K562 (cell line): ENCODE measurements at regions not wholly inside any gene's neighbourhood (a gene's known extent, or its start where the extent isn't known, plus 50 kb on each side); places are given as distances from the start of the nearest gene placed in this dataset.

Experiments used
- ATAC-seq: fragments of 200-7000 bp; cut with Tn5 transposase; 3 replicates; pipeline ENCODE4 v1.9.1; 2020; ENCODE audit warnings: moderate library complexity
- BruUV-seq: library from RNA; stranded (reverse); fragments of 400-500 nt; replicated peaks from 2 replicates; lab custom pipeline; 2021; lab: Mats Ljungman, UMichigan
- CTCF ChIA-PET: fragments of 300-600 bp; formaldehyde crosslinking; extraction: SDS; loops from one replicate; lab custom pipeline; 2021; ENCODE audit warnings: low intra/inter-chr PET ratio; lab: Yijun Ruan, JAX
- POLR2A ChIA-PET: fragments of 300-600, 350-650 bp; sonication (Branson Sonifier 250); formaldehyde crosslinking; extraction: SDS; loops from one replicate; lab custom pipeline; 2021; ENCODE audit warnings: antibody characterized with exemption, inconsistent platforms; lab: Yijun Ruan, JAX
- DNase-seq, 4 experiments: peaks; one replicate each; pipeline versions ENCODE4 v3.0.0 to v3.0.0-alpha.2; 2011 to 2018; ENCODE audit warnings: low spot score in 3 of 4, mixed read lengths in 3 of 4; ENCODE audit errors: extremely low read depth in 1 of 4
- FAIRE-seq: peaks from 2 replicates; lab custom pipeline; 2011; peaks lifted over from hg19 to GRCh38; lab: Jason Lieb, UNC
- H2AFZ ChIP-seq: 2 replicates; pipeline ENCODE4 v1.6.0; 2011; ENCODE audit warnings: low read depth, low read length, control low read depth, inconsistent platforms
- H3K27ac ChIP-seq: fragments of 200-600 bp; 3 replicates; pipeline ENCODE4 v1.8.0; 2011; ENCODE audit warnings: low read depth, mild to moderate bottlenecking, control low read depth, inconsistent platforms, low read length, moderate library complexity, mixed read lengths; ENCODE audit errors: extremely low read depth
- H3K27me3 ChIP-seq, 2 experiments: fragments of 300-600 bp in 1 of 2; 2 replicates in 1 of 2; 3 replicates in 1 of 2; pipeline versions ENCODE4 v1.6.0 to v1.8.0; 2011; ENCODE audit warnings: inconsistent platforms in 2 of 2, low read length in 2 of 2, mild to moderate bottlenecking in 1 of 2, mixed read lengths in 1 of 2, moderate library complexity in 1 of 2; ENCODE audit not compliant: control insufficient read depth in 2 of 2, insufficient read depth in 2 of 2
- H3K36me3 ChIP-seq: fragments of 300-600 bp; 3 replicates; pipeline ENCODE4 v1.8.0; 2011; ENCODE audit warnings: mild to moderate bottlenecking, low read length, inconsistent platforms; ENCODE audit not compliant: control insufficient read depth, insufficient read depth
- H3K4me1 ChIP-seq, 2 experiments: fragments of 200-600 bp in 1 of 2; replicated peaks in 1 of 2; 2 replicates in 1 of 2; 3 replicates in 1 of 2; pipeline versions ENCODE4 v1.5.1 to v1.8.0; 2011; ENCODE audit warnings: inconsistent platforms in 2 of 2, low read length in 2 of 2, mild to moderate bottlenecking in 1 of 2, mixed read lengths in 1 of 2, moderate library complexity in 1 of 2; ENCODE audit not compliant: control insufficient read depth in 2 of 2, insufficient read depth in 2 of 2
- H3K4me2 ChIP-seq: 2 replicates; pipeline ENCODE4 v1.6.1; 2011; ENCODE audit warnings: low read length, control low read depth, inconsistent platforms, mixed read lengths; ENCODE audit not compliant: insufficient read depth
- H3K4me3 ChIP-seq: fragments of 200-600 bp; sonication (generic), shearing (Covaris generic); 2 replicates; pipeline ENCODE4 v1.5.1; 2016; ENCODE audit warnings: control low read depth, inconsistent platforms
- H3K79me2 ChIP-seq: fragments of 200-600 bp; 3 replicates; pipeline ENCODE4 v1.8.0; 2011; ENCODE audit warnings: low read length, inconsistent platforms; ENCODE audit not compliant: control insufficient read depth, insufficient read depth
- H3K9ac ChIP-seq, 2 experiments: 2 replicates each; pipeline versions ENCODE4 v1.6.0 to v1.6.1; 2011; ENCODE audit warnings: low read depth in 2 of 2, low read length in 2 of 2, control low read depth in 1 of 2, inconsistent platforms in 1 of 2, mild to moderate bottlenecking in 1 of 2, mixed read lengths in 1 of 2; ENCODE audit not compliant: insufficient read depth in 1 of 2
- H3K9me1 ChIP-seq: one replicate; pipeline ENCODE4 v1.6.0; 2011; ENCODE audit warnings: inconsistent platforms, mild to moderate bottlenecking, low read length, moderate library complexity; ENCODE audit not compliant: control insufficient read depth, insufficient read depth
- H3K9me3 ChIP-seq: replicated peaks from 2 replicates; pipeline ENCODE4 v1.5.1; 2011; ENCODE audit warnings: low read depth, low read length, inconsistent platforms; ENCODE audit not compliant: control insufficient read depth, insufficient read depth
- H4K20me1 ChIP-seq: replicated peaks from 2 replicates; pipeline ENCODE4 v1.6.1; 2011; ENCODE audit warnings: low read length, inconsistent platforms, mixed read lengths; ENCODE audit not compliant: control insufficient read depth, insufficient read depth
- MAFK ChIP-seq: IDR thresholded peaks from 2 replicates; pipeline ENCODE4 v1.6.1; 2011; ENCODE audit warnings: low read length, improper control_type of control experiment
- NEUROD1 ChIP-seq: fragments of 150-350 bp; IDR thresholded peaks from 2 replicates; pipeline ENCODE4 v1.6.1; 2014; ENCODE audit warnings: borderline replicate concordance, low read length, low read depth; ENCODE audit not compliant: partially characterized antibody
- STAT5A ChIP-seq: IDR thresholded peaks from 2 replicates; pipeline ENCODE4 v1.6.1; 2012; ENCODE audit warnings: low read length, inconsistent platforms, borderline replicate concordance
- TAF15 ChIP-seq: fragments of 200-400 bp; formaldehyde crosslinking; IDR thresholded peaks from 2 replicates; pipeline ENCODE4 v1.6.1; 2017; ENCODE audit warnings: mild to moderate bottlenecking, low read depth, low read length, moderate library complexity
- TEAD4 ChIP-seq, 2 experiments: sonication (generic) in 1 of 2; formaldehyde crosslinking in 1 of 2; IDR thresholded peaks; 2 replicates each; pipeline versions ENCODE4 v1.6.1 to v1.8.0; 2012 to 2022; ENCODE audit warnings: borderline replicate concordance in 1 of 2, inconsistent platforms in 1 of 2, low read length in 1 of 2, mild to moderate bottlenecking in 1 of 2, missing genetic modification reagents in 1 of 2
- USF1 ChIP-seq: sonication (generic); formaldehyde crosslinking; IDR thresholded peaks from 2 replicates; pipeline ENCODE4 v1.9.0; 2022; ENCODE audit warnings: mild to moderate bottlenecking, missing genetic modification reagents
- YY1 ChIP-seq, 3 experiments: IDR thresholded peaks; 2 replicates each; pipeline ENCODE4 v1.6.1; 2011; ENCODE audit warnings: low read length in 2 of 3, mild to moderate bottlenecking in 2 of 3, moderate library complexity in 2 of 3, borderline replicate concordance in 1 of 3, control low read depth in 1 of 3, low read depth in 1 of 3; ENCODE audit not compliant: insufficient read depth in 3 of 3, insufficient replicate concordance in 2 of 3, control insufficient read depth in 1 of 3, insufficient read length in 1 of 3; ENCODE audit errors: extremely low read depth in 1 of 3
- ZBTB5 ChIP-seq: fragments of 450-650 bp; IDR thresholded peaks from 2 replicates; pipeline ENCODE4 v1.6.1; 2017; ENCODE audit warnings: antibody characterized with exemption
- ZNF197 ChIP-seq: fragments of 200-800 bp; sonication (Bioruptor generic); IDR thresholded peaks from 2 replicates; pipeline ENCODE4 v1.6.1; 2016; ENCODE audit warnings: low read depth, missing genetic modification characterization, missing compliant biosample characterization
- ZNF224 ChIP-seq: sonication (generic); formaldehyde crosslinking; IDR thresholded peaks from 2 replicates; pipeline ENCODE4 v1.8.0; 2022; ENCODE audit warnings: mild to moderate bottlenecking, missing genetic modification reagents
- ZNF24 ChIP-seq: fragments of 450-650 bp; IDR thresholded peaks from 2 replicates; pipeline ENCODE4 v1.6.1; 2016
- WGBS: fragments of 100-300 bp; shearing (Covaris generic); methylation state at CpG from one replicate; pipeline ENCODE4 v1.1.6; 2016; ENCODE audit warnings: low coverage, mixed read lengths; ENCODE audit not compliant: insufficient coverage; ENCODE audit errors: missing lambda C conversion rate; 5-methylcytosine and 5-hydroxymethylcytosine counted together
- in situ Hi-C: fragments of 300-500 bp; cut with MboI; formaldehyde crosslinking; loops from 4 replicates; pipeline ENCODE4 v1.15.0; 2018; ENCODE audit warnings: inconsistent platforms, mixed read lengths
- intact Hi-C: fragments of 100-400 bp; cut with micrococcal nuclease; formaldehyde crosslinking; loops from 2 replicates; pipeline ENCODE4 v1.14.2; 2022
- TF ChIP-seq, protein P1 (sequence below): sonication (generic); formaldehyde crosslinking; IDR thresholded peaks from 2 replicates; pipeline ENCODE4 v1.8.0; 2023; ENCODE audit warnings: mild to moderate bottlenecking, missing genetic modification reagents

DNA sequence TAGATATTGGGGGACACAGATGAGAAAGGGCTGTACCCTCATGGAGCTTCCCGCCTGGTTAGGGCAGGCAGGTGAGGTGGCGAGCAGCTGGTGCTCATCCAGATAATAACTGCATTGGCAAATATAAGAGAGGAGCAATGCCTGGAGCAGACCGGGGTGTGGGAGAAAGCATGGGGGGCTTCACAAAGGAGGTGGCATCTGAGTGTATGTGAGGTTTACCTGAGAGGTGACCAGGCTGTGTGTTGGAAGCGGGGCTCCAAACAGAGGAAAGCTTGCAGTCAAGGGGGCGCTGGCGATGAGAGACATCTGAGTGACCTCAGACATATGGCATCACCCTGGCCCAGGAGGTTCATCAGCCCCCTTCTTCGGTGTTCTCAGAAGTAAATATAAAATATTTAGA, 72.1 kb upstream of the PMEPA1 start (continued):
- TF ChIP-seq, protein P1, sequence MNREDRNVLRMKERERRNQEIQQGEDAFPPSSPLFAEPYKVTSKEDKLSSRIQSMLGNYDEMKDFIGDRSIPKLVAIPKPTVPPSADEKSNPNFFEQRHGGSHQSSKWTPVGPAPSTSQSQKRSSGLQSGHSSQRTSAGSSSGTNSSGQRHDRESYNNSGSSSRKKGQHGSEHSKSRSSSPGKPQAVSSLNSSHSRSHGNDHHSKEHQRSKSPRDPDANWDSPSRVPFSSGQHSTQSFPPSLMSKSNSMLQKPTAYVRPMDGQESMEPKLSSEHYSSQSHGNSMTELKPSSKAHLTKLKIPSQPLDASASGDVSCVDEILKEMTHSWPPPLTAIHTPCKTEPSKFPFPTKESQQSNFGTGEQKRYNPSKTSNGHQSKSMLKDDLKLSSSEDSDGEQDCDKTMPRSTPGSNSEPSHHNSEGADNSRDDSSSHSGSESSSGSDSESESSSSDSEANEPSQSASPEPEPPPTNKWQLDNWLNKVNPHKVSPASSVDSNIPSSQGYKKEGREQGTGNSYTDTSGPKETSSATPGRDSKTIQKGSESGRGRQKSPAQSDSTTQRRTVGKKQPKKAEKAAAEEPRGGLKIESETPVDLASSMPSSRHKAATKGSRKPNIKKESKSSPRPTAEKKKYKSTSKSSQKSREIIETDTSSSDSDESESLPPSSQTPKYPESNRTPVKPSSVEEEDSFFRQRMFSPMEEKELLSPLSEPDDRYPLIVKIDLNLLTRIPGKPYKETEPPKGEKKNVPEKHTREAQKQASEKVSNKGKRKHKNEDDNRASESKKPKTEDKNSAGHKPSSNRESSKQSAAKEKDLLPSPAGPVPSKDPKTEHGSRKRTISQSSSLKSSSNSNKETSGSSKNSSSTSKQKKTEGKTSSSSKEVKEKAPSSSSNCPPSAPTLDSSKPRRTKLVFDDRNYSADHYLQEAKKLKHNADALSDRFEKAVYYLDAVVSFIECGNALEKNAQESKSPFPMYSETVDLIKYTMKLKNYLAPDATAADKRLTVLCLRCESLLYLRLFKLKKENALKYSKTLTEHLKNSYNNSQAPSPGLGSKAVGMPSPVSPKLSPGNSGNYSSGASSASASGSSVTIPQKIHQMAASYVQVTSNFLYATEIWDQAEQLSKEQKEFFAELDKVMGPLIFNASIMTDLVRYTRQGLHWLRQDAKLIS (CRISPR knock-in tag) = no peak

GRCh38 chr20:57780906-57781305, 71.1 kb upstream of the PMEPA1 start:
- Histone ChIP-seq H3K27ac (no peak overlapping the region), H3K4me1 (no peaks in the 10 kb centered on the region), H3K79me2 (no peaks in the 10 kb centered on the region), H3K36me3 (no peaks in the 10 kb centered on the region), H3K9me1 (no peaks in the 10 kb centered on the region), H3K9me3 (no peaks in the 10 kb centered on the region), H3K4me2 (no peak overlapping the region), H4K20me1 (no peaks in the 10 kb centered on the region), H3K4me3 (no peak overlapping the region), H3K9ac (no peak overlapping the region), H3K27me3 (peaks cover 0 to 9% of the 10 kb centered on the region in 2 experiments; a peak in 1 of 5 replicates), H2AFZ (no peak overlapping the region)
- no peak for FAIRE-seq
- in situ Hi-C loops = no loop called here
- intact Hi-C loops = no loop called here
- 0% methylated on average over 4 of the region's 4 CpGs for WGBS
- DNase-seq = no peak
- POLR2A ChIA-PET = no interaction called here
- BruUV-seq = no TSS peak
- no peak for ATAC-seq
- CTCF ChIA-PET = no interaction called here
- no peak for TF ChIP-seq NEUROD1
- no peak for TF ChIP-seq MAFK
- no peak for TF ChIP-seq ZNF224
- TF ChIP-seq ZBTB5 = no peak
- TF ChIP-seq ZNF197 (CRISPR knock-in tag) = no peak
- TF ChIP-seq USF1 (CRISPR knock-in tag) = no peak
- no peak for TF ChIP-seq TAF15
- TF ChIP-seq YY1 (IDR thresholded peaks at IDR 0.05; ENCODE audit: borderline replicate concordance in 1 of 3, control insufficient read depth in 1 of 3, extremely low read depth in 1 of 3, insufficient read depth in 3 of 3, insufficient read length in 1 of 3, insufficient replicate concordance in 2 of 3, low read depth in 1 of 3, low read length in 2 of 3) = no peak
- no peak for TF ChIP-seq ZNF24
- no peak for TF ChIP-seq TEAD4 (IDR thresholded peaks at IDR 0.05; ENCODE audit: low read length)
- TF ChIP-seq TEAD4 (CRISPR knock-in tag; IDR thresholded peaks at IDR 0.05; ENCODE audit: borderline replicate concordance) = no peak
- no peak for TF ChIP-seq STAT5A
